ENCODE measurements at regions not wholly inside any gene's neighbourhood (a gene's known extent, or its start where the extent isn't known, plus 50 kb on each side); places are given as distances from the start of the nearest gene placed in this dataset.

DNA sequence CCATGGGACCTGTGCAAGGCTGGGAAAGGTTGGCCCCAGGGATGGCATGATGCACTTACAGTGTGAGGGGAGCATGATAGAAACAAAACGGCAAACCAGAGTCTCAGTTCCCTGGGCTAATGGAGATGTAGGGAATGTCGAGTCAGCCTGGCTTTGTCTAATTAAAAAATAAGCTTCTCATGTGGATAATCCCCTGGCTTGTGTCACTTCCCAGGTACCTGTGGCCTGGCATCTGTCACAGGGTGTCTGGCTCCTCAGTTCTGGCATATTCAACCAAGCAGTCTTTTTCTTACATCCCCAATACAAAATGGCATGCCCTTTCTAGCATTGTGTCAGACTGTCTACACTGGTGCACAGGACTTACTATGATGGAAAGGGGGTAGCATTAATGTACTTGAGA, 261.4 kb downstream of the GRIN2B start:
- TF ChIP-seq CTCF (IDR thresholded peaks at IDR 0.05), result no peak
- no peak for DNase-seq
- intact Hi-C loops (cut with DNase I), result no loop called here

DNA sequence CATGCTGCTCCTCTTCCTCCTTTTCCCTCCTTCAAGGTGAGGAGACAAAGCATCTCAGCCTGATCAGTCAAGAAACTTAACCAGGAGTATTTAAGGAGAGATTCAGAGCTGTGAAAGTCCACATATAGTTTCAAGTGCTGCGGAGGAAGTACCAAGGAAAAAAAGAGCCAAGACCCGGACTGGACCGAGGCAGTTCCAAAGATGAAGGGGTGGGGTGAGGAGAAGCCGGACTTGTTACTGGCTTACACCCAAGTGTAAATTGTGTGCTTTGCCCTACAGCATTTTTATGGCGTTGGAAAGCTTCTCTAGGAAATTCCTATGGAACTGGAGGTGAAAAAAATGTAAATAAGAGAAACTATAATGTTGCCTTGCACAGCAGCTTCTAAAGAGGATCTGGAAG, 263.1 kb downstream of the GRIN2B start:
- Histone ChIP-seq H3K27ac (no peak overlapping the region), H3K9me3 (no peaks in the 10 kb centered on the region), H3K36me3 (ENCODE audit: insufficient read depth in 1 of 2, low read depth in 1 of 2) (no peaks in the 10 kb centered on the region), H3K4me3 (no peak overlapping the region), H3K4me1 (no peaks in the 10 kb centered on the region), H3K27me3 (ENCODE audit: insufficient read depth in 3 of 3, low read length in 2 of 3) (no peaks in the 10 kb centered on the region)
- intact Hi-C loops (cut with DNase I), result no loop called here
- TF ChIP-seq CTCF (IDR thresholded peaks at IDR 0.05), result no peak
- 58 to 61% (median 60%) methylated on average over 5 of the region's 5 CpGs for WGBS, 3 donors
- DNase-seq, result no peak
- no peak for ATAC-seq

More for the DNA sequence above, 261.4 kb downstream of the GRIN2B start:
- Histone ChIP-seq H3K9me3 (no peaks in the 10 kb centered on the region), H3K36me3 (ENCODE audit: insufficient read depth in 1 of 2, low read depth in 1 of 2) (no peaks in the 10 kb centered on the region), H3K27ac (no peak overlapping the region), H3K4me3 (no peak overlapping the region), H3K27me3 (ENCODE audit: insufficient read depth in 3 of 3, low read length in 2 of 3) (no peaks in the 10 kb centered on the region), H3K4me1 (no peaks in the 10 kb centered on the region)
- no peak for ATAC-seq
- WGBS, 3 donors, result 83 to 86% (median 83%) methylated on average over 2 of the region's 2 CpGs

DNA sequence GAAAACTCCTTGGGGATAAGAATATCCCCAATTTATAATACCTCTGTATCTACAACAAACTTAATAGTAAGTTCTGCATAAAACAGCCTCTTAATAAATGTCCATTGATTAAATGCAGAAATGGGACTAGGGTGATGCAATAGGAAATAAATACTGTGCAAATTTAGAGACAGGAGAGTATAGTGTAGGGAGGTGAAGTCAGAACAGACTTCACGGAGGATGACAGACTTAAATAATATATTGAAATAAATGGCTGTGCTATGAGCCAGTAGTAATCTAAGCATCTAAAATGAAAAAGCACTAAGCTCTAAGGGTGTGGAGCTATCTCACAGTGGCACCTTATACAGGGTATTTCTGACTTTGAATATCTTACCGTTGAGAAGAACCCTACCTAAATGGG, 265.3 kb downstream of the GRIN2B start:
- no peak for TF ChIP-seq CTCF (IDR thresholded peaks at IDR 0.05)
- intact Hi-C loops (cut with DNase I), result no loop called here
- H3K4me3 ChIP-seq, result no peak overlapping the region
- H3K4me1 ChIP-seq, result no peaks in the 10 kb centered on the region
- ATAC-seq (no peak), DNase-seq (no peak)
- 83 to 93% (median 84%) methylated on average over 2 of the region's 2 CpGs for WGBS, 3 donors
- no peaks in the 10 kb centered on the region for H3K27me3 ChIP-seq (ENCODE audit: insufficient read depth in 3 of 3, low read length in 2 of 3)
- no peaks in the 10 kb centered on the region for H3K36me3 ChIP-seq (ENCODE audit: insufficient read depth in 1 of 2, low read depth in 1 of 2)
- no peak overlapping the region for H3K27ac ChIP-seq
- no peaks in the 10 kb centered on the region for H3K9me3 ChIP-seq

DNA sequence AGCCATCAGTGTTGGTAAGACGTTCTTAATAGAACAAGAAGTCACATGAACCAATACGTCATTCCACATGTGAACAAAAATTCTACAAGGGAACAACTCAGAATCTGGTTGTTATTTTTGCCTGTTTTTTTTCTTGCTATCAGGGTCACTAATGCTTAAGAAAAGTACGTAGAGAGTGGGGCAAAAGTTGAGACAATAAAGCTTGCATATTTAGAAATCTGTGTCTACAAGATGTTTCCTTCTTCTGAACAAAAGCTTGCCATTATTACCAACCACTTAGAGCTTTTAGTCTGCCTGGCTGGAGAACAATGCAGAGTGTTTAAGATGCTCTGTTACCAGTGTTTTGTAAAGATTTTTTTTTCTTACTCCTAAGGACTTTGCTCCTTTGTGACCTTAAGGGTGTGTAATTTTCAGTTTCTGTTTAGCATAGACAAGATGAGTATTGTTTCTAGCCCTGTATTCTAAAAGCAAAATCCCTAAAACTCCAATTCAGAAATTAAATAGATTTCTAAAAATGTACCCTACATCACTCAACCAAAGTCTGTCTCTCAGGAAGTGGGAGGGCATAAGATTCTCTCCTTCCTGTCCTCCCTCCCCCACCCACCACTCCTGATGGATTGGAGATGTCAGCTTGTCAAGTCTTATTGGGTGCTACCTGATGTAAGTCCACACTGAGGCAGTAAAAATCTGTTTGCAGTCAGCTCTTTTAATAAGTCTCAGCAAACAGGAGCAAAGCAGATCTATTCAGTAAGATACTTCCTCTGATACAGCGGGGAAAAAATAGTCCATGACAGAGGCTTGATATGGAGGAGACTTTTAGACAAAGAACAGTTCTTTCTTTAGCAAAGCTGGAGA, 267.6 kb downstream of the GRIN2B start:
- no peak overlapping the region for H3K27ac ChIP-seq
- no peak for ATAC-seq
- no peaks in the 10 kb centered on the region for H3K4me1 ChIP-seq
- TF ChIP-seq CTCF (IDR thresholded peaks at IDR 0.05), result no peak
- no peak for DNase-seq
- 65 to 75% (median 69%) methylated on average over 4 of the region's 4 CpGs for WGBS, 3 donors
- no peaks in the 10 kb centered on the region for H3K27me3 ChIP-seq (ENCODE audit: insufficient read depth in 3 of 3, low read length in 2 of 3)
- intact Hi-C loops (cut with DNase I), result no loop called here
- no peaks in the 10 kb centered on the region for H3K36me3 ChIP-seq (ENCODE audit: insufficient read depth in 1 of 2, low read depth in 1 of 2)
- no peaks in the 10 kb centered on the region for H3K9me3 ChIP-seq
- no peak overlapping the region for H3K4me3 ChIP-seq

- H3K36me3 ChIP-seq (ENCODE audit: insufficient read depth in 1 of 2, low read depth in 1 of 2), result no peaks in the 10 kb centered on the region
- DNase-seq (no peak), ATAC-seq (no peak)
- no peak overlapping the region for H3K4me3 ChIP-seq
- peaks cover 0 to 3% (median 0%) of the 10 kb centered on the region in 3 donors for H3K27me3 ChIP-seq (ENCODE audit: insufficient read depth in 3 of 3, low read length in 2 of 3)
- WGBS, 3 donors, result 85 to 95% (median 85%) methylated on average over 1 of the region's 1 CpG
- TF ChIP-seq CTCF (IDR thresholded peaks at IDR 0.05), result no peak
- no peaks in the 10 kb centered on the region for H3K9me3 ChIP-seq
- intact Hi-C loops (cut with DNase I), result no loop called here
- no peaks in the 10 kb centered on the region for H3K4me1 ChIP-seq
- H3K27ac ChIP-seq, result no peak overlapping the region
Measured at GRCh38 chr12:13707829-13708228, 273.6 kb downstream of the GRIN2B start.
